IPS DF 19.7 (cell line): ENCODE measurements at regions not wholly inside any gene's neighbourhood (a gene's known extent, or its start where the extent isn't known, plus 50 kb on each side); places are given as distances from the start of the nearest gene placed in this dataset.
"Not testable (repeated sequence)": the region's sequence is repeated elsewhere in the genome, so short reads cannot be mapped to it uniquely, and the experiment has no call there.

Experiments used
- DNase-seq: peaks from one replicate; pipeline ENCODE4 v3.0.0-alpha.2; 2013; ENCODE audit warnings: low read depth, low spot score

DNA sequence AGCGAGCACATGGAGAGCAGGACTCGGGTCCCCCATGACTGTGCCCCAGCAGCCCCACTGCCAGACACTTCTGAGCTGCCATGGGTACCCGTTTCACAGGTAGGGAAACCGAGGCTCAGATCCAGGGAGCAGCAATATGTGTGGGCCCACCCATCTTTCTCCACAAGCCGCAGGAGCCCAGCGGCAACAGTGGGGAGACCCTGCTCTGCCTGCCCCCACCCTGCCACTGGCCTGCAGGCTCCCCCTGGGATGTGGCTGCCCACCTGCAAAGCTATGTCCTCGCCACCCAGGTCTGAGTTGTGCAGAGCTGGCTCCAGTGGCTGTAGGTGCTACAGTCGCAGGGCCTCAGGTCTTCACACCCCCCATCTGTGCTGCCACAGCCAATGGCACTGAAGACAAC lies 50.6 kb upstream of the C1QTNF9B start:
- no peak for DNase-seq

GRCh38 chr13:23949200-23949599 lies 51.9 kb upstream of the C1QTNF9B start:
- no peak for DNase-seq

DNA sequence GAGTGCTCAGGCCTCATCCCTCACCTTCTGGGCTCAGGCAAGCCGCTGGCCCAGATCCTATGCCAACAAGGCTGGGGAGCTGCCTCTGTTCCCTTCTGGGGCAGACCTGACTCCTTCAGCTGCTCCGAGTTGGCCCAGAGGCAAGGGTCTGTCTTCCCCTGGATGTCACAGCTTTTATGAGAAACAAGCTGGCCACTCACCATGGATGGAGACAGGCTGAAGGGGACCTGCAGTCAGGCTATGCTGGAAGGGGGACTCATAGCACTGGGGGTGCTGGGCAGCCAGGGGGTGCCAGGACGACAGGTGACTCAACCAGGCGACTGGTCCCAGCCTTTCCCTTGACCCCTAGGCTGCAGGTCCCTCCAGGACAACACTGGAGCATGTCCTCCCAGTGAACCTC lies 52.4 kb upstream of the C1QTNF9B start:
- DNase-seq: no peak

DNA sequence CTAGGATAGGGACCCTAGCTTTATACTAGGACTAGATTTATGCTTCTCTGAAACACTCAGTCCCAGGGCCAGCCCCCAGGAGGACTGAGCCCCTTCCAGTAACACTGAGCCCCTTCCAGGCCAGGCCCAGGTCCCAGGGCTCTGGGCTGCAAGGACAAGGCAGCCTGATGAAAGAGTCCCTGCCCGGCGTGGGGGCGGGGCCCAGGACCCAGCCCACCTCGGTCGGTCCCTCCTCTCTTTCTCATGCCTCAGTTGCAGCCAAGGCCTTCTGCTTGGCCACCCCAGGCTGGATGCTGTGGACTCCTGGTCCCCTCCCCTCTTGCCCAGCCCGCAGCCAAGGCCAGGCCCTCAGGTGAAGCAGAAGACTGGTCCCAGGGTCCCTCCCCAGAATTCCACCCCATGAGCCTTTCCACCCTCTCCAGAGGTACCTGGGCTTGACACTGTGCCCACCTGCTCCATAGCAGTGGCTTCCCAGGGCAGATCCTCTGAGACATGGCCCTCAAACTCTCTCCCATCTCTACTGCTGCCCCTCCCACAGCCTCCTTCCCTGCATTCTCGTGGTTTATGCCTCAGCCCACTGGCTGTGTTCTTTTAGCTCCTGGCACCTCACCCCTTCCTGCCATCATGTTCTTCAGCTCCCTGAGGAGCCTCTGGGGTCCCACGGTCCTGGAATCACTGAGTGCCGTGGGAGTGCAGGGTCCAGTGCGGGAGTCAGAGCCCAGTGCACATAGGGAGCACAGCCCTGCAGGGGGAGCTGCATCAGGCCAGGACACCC lies 53.6 kb upstream of the C1QTNF9B start:
- no peak for DNase-seq

DNA sequence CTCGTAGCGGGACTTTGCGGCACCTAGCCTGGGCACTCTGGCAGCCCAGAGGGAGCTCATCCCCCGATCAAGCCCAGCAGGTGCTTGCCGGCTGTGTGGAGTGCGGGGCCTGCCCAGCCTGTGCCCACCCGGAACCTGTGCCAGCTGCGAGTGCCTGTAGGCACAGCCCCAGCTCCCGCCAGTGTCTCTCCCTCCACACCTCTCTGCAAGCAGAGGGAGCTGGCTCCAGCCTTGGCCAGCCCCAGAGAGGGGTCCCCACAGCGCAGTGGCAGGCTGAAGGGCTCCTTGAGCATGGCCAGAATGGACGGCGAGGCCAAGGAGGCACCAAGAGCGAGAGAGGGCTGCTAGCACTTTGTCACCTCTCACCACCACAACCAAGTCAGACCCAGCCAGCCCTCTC lies 55.5 kb upstream of the C1QTNF9B start:
- no peak for DNase-seq

GRCh38 chr13:23953860-23954512 lies 56.7 kb upstream of the C1QTNF9B start:
- no peak for DNase-seq

GRCh38 chr13:23955064-23955463 lies 57.8 kb upstream of the C1QTNF9B start:
- no peak for DNase-seq

DNA sequence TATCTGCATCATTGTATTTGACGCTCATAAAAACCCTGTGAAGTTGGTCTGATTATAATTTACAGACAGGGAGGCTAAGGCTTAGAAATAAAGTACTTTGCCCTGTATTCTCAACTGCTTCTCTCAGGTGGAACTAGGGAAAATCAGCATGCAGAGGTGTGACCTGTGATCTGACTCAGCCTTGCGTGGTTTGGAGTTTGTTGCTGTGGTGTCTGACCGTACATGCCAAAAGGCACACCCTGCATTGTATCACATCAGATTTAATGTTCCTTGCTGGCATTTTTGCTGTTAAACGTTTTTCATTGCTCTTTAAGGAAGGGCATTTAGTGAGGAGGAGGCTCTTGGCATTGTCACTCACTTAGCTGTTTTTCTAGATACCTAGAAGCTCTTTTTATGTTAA lies 58.8 kb upstream of the C1QTNF9B start:
- DNase-seq: no peak

DNA sequence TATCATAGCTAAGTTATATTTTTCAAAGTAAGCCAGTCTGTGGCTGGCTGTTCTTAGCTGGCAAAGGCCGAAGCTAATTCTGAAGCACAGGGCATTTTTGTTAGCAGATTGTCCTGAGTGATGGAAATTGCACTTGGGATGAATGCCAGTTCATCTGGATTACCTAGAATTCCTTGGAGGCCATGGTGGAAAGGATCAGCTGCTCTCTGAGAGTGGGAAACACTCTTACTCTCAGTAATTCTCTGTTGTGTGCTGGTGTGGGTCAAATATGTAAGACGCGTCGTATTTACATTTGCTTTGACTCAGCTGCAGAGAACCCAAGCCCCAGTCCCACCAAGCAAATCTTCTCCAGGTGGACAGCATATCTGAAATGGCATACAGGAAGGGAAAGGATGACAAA lies 60.7 kb upstream of the C1QTNF9B start:
- DNase-seq: no peak

DNA sequence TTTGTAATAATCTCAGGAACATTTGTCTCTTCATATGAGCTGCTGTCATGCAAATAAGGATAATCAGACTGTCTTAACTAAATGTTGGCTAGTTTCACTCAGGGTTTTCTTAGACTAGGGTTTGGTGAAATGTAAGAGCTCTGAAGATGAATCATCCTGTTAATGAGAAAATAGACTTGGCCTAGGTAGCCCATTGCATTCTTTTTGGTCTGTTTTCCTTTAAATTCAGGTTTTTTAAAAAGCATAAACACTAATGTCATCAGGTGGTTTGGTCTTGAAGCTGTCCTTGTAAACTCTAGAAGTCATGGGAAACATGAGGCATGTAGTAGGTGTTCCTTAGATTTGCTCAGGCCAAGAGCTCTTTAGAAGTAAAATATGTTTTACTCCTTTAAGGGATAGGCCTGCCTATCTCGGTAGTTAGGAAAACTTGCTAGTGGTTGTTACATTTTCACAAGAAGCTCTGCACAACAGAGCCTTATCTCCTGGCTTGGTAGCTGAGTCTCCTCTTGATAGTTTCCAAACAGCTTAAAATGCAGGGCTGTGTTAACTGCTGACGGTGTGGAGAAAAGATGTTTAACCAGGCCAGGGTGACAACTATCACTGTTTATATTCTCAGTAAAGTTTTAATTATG lies 62.0 kb upstream of the C1QTNF9B start:
- no peak for DNase-seq

DNA sequence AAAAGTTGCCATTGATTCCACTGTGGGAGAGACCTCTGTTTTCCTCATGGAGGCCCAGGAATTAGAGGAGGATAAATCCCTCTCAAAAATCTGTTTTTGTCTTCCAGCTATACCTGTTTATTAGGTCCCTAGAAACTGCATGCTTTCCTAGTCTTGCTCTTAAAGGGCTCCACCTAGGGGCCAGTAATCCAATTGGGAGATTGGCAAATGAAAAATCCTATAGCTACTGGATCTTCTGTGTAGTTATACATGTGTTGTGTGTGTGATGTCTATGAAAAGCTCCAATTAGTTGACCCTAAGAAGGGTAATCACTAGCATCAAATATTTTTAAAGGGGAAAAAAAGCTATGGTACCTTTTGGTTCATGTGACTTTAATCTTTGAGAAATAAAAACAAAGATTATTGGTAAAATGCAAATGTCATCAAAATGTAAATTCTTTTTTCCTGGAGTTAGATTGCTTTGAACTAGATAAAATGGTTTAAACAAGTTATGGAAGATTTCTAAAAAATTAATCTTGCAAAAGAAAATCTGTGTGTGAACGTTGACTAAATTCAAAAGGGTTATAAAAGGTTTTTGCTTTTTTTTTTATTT lies 63.4 kb upstream of the C1QTNF9B start:
- DNase-seq: no peak

- no peak for DNase-seq
These were observed 66.1 kb upstream of the C1QTNF9B start for GRCh38 chr13:23963184-23963931.

GRCh38 chr13:23963947-23964346 lies 66.6 kb upstream of the C1QTNF9B start:
- DNase-seq: no peak

DNA sequence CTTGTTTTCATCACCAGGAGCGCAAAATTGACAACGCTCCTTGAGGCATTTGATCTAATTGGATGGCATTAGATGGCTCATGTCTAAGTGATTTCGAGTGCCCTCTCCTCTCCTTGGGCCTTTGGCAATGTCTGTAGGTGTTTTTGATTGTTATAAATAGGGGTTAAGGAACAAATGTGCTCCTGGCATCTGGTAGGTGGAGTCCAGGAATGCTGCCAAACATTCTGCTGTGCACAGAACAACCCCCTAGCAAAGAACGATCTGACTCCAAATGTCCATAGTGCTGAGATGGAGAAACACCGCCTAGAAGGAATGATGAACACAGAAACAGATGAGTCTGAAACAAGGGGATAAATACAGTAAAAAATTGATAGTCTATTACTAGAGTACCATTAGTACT lies 68.0 kb upstream of the C1QTNF9B start:
- no peak for DNase-seq

- DNase-seq: no peak
These were observed 69.0 kb upstream of the C1QTNF9B start for GRCh38 chr13:23966221-23966690.

DNA sequence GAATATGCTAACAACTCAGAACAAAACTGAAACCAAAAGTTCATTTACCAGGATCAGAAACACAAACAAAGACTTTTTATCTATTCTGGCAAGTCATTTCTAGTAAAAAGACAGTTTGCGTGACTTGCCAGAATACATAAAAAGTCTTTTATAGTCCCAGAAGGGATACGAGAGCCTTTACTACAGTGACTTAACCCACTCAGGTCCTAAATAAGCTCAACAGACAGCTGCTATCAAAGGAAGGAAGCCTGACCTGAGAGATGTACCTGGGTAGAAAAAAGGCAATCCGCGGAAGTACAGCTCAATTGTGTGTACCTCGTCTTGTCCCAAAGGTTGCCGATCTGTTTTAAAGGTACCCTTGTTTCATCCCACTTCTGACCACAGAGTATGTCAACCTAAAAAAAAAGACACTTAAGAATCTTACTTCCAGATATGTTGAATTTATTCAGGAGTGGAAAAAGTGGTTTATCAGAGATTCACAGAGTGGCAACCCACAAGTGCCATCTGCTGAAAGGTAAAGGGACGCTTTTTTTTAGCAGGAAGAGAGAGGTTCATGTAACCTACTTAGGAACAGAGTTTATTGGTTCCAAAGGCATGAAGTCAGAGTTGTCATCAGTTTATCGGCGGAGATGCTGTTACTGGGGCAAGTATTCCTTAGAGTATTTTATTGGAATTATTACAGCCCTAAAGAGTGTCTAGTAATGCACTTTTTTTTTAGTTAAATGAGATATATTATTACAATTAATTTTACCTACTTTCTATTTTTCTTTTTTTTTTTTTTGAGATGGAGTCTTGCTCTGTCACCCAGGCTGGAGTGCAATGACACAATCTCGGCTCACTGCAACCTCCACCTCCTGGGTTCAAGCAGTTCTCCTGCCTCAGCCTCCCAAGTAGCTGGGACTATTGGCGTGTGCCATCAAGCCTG lies 69.7 kb upstream of the C1QTNF9B start:
- DNase-seq: no peak

GRCh38 chr13:23967792-23968191 lies 70.5 kb upstream of the C1QTNF9B start:
- not testable (repeated sequence) for DNase-seq

DNA sequence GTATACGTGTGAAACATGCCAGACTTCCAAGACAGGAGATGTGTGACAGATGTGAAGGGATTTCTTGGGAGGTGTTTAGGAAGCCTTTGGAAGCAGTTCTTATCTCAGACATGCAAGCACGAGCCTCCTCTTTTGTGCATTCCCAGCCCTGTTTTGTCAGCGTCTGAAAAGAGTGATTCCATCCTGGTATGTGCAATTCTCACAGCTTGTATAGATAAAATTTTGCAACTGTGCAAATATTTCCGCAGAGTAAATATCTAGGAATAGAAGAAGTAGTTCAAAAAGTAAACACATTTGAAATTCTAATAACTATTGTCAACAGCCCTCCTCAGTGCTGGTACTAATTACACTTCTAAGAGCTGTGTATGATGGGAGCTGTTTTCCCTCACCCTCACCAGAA lies 72.3 kb upstream of the C1QTNF9B start:
- DNase-seq: no peak

DNA sequence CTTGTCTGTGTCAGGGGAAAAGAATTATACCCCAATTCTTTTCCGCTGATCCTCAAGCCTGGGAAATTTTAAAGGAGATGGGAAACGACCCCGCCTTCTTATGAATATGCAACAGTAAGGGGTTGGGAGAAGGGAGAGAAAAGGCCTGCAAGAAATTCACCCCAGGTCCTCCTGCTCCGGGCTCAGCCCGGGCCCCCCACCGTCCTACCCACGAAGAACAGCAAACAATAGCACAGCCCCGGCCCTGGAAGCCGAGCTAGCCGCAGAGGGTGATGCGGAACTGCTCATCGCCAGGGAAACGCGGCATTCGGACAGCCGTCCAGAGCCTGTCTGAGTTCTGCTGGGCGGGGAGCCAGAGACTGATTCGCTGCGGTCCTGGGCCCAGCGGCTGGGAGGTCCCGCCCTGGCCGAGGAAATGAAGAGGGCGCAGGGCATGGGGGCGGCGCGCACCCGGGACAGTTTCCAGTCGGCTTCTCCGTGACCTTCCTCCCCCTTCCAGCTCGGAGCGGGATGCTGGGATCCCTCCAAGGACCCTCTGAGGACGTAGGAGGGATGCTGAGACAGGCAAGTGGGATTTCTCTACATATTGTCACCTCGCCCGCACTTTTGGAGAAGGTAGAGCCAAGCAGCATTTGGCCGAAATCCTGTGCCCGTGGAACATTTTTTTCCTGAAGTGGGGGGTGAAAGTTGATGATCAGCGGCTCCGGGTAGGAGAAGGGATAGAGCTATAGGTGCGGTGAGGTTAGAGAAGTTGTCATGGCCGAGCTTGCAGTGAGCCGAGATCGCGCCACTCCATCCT lies 82.3 kb upstream of the C1QTNF9B start:
- no peak for DNase-seq

- DNase-seq: no peak
These were observed 82.9 kb upstream of the C1QTNF9B start for GRCh38 chr13:23980160-23980551.
